MG63 (cell line): ENCODE measurements at regions not wholly inside any gene's neighbourhood (a gene's known extent, or its start where the extent isn't known, plus 50 kb on each side); places are given as distances from the start of the nearest gene placed in this dataset.

ENCODE experiments used
- DNase-seq: peaks from one replicate; pipeline ENCODE4 v3.0.0-alpha.2; 2020
- H3K27me3 ChIP-seq: fragments of 250-450 bp; sonication (Bioruptor Pico); 2 replicates; pipeline ENCODE4 v1.5.1; 2020; ENCODE audit warnings: mild to moderate bottlenecking, moderate library complexity
- H3K36me3 ChIP-seq: fragments of 250-450 bp; sonication (Bioruptor Pico); 2 replicates; pipeline ENCODE4 v1.5.1; 2020; ENCODE audit warnings: mild to moderate bottlenecking, moderate library complexity
- H3K4me3 ChIP-seq: fragments of 250-450 bp; sonication (Bioruptor Pico); 2 replicates; pipeline ENCODE4 v1.5.1; 2020; ENCODE audit warnings: mild to moderate bottlenecking, moderate library complexity
- H3K9me3 ChIP-seq: fragments of 250-450 bp; sonication (Bioruptor Pico); 2 replicates; pipeline ENCODE4 v1.5.1; 2020; ENCODE audit warnings: mild to moderate bottlenecking, moderate library complexity

- Histone ChIP-seq H3K27me3 (no peaks in the 10 kb centered on the region), H3K9me3 (no peaks in the 10 kb centered on the region), H3K4me3 (no peak overlapping the region), H3K36me3 (no peaks in the 10 kb centered on the region)
- DNase-seq: no peak
Observed at GRCh38 chrX:10095698-10096432, 60.9 kb upstream of the CLCN4 start.

GRCh38 chrX:10098270-10098713 lies 58.5 kb upstream of the CLCN4 start:
- DNase-seq: no peak
- Histone ChIP-seq H3K27me3 (no peaks in the 10 kb centered on the region), H3K9me3 (no peaks in the 10 kb centered on the region), H3K36me3 (no peaks in the 10 kb centered on the region), H3K4me3 (no peak overlapping the region)

GRCh38 chrX:10099411-10099810 lies 57.4 kb upstream of the CLCN4 start:
- H3K9me3 ChIP-seq: no peaks in the 10 kb centered on the region
- no peaks in the 10 kb centered on the region for H3K27me3 ChIP-seq
- DNase-seq: no peak
- no peaks in the 10 kb centered on the region for H3K36me3 ChIP-seq
- no peak overlapping the region for H3K4me3 ChIP-seq

GRCh38 chrX:10101269-10101668 lies 55.5 kb upstream of the CLCN4 start:
- Histone ChIP-seq H3K4me3 (no peak overlapping the region), H3K9me3 (no peaks in the 10 kb centered on the region), H3K27me3 (no peaks in the 10 kb centered on the region), H3K36me3 (no peaks in the 10 kb centered on the region)
- DNase-seq: no peak

- DNase-seq: no peak
- no peaks in the 10 kb centered on the region for H3K9me3 ChIP-seq
- H3K27me3 ChIP-seq: no peaks in the 10 kb centered on the region
- no peaks in the 10 kb centered on the region for H3K36me3 ChIP-seq
- H3K4me3 ChIP-seq: no peak overlapping the region
Observed at GRCh38 chrX:10102046-10102704, 54.6 kb upstream of the CLCN4 start.

GRCh38 chrX:10103023-10103422 lies 53.8 kb upstream of the CLCN4 start:
- Histone ChIP-seq H3K36me3 (no peaks in the 10 kb centered on the region), H3K27me3 (no peaks in the 10 kb centered on the region), H3K4me3 (no peak overlapping the region), H3K9me3 (no peaks in the 10 kb centered on the region)
- no peak for DNase-seq

- Histone ChIP-seq H3K9me3 (no peaks in the 10 kb centered on the region), H3K4me3 (no peak overlapping the region), H3K27me3 (no peaks in the 10 kb centered on the region), H3K36me3 (no peaks in the 10 kb centered on the region)
- DNase-seq: no peak
Observed at GRCh38 chrX:10104958-10105658, 51.7 kb upstream of the CLCN4 start.

- Histone ChIP-seq H3K9me3 (no peaks in the 10 kb centered on the region), H3K27me3 (no peaks in the 10 kb centered on the region), H3K36me3 (no peaks in the 10 kb centered on the region), H3K4me3 (no peak overlapping the region)
- no peak for DNase-seq
Observed at GRCh38 chrX:10106806-10107205, 50.0 kb upstream of the CLCN4 start.
